AG04450 (cell line): ENCODE measurements at regions not wholly inside any gene's neighbourhood (a gene's known extent, or its start where the extent isn't known, plus 50 kb on each side); places are given as distances from the start of the nearest gene placed in this dataset.

Experiments
- CTCF ChIA-PET: fragments of 300-600, 350-600 bp; formaldehyde crosslinking; extraction: SDS; loops from one replicate; lab custom pipeline; 2022; ENCODE audit warnings: antibody characterized with exemption, inconsistent platforms; lab: Charles Lee
- POLR2A ChIA-PET: fragments of 350-600 bp; formaldehyde crosslinking; extraction: SDS; loops from one replicate; lab custom pipeline; 2021; ENCODE audit warnings: antibody characterized with exemption, inconsistent platforms; lab: Yijun Ruan, JAX
- DNase-seq: peaks from one replicate; pipeline ENCODE4 v3.0.0-alpha.2; 2011; ENCODE audit warnings: low read depth, low spot score
- H3K27ac ChIP-seq: one replicate; pipeline ENCODE4 v1.5.1; 2012; ENCODE audit warnings: low read depth, low read length, control low read depth
- H3K27me3 ChIP-seq: one replicate; pipeline ENCODE4 v1.6.0; 2012; ENCODE audit warnings: low read length; ENCODE audit not compliant: control insufficient read depth, insufficient read depth
- H3K4me3 ChIP-seq: 2 replicates; pipeline ENCODE4 v1.5.1; 2011; ENCODE audit warnings: mild to moderate bottlenecking, low read depth, low read length, control low read depth
- H3K9me3 ChIP-seq: 2 replicates; pipeline ENCODE4 v1.5.1; 2012; ENCODE audit warnings: low read length; ENCODE audit not compliant: control insufficient read depth, insufficient read depth
- CTCF ChIP-seq: IDR thresholded peaks from 2 replicates; pipeline ENCODE4 v1.5.1; 2011; ENCODE audit warnings: low read depth, low read length, control low read depth, inconsistent platforms

DNA sequence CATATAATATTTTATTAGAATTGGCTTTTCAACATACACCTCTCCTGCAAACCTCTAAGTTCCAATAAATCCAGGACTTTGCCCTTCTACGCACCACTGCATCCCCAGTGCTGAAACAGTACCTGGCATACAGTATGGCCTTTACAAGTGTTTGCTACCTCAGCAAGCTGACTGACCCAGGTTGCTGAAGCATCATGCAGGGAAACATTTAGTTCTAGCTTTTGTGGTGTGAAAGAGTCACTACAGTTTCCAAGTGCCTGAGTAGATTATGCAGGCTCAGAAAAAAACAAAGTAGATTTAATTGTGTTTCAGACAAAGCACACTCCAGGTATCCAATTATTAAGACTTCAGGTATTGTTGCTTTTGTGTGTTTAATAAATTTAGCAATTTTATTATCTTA, 614.2 kb upstream of the NRSN1 start:
- Histone ChIP-seq H3K27me3 (no peaks in the 10 kb centered on the region), H3K27ac (no peak overlapping the region), H3K4me3 (no peak overlapping the region), H3K9me3 (no peaks in the 10 kb centered on the region)
- ChIA-PET CTCF (no interaction called here), POLR2A (no interaction called here)
- TF ChIP-seq CTCF = no peak
- DNase-seq = no peak

GRCh38 chr6:23518294-23518693, 607.7 kb upstream of the NRSN1 start:
- no peak for DNase-seq
- POLR2A ChIA-PET = no interaction called here
- CTCF ChIA-PET = no interaction called here
- H3K4me3 ChIP-seq = no peak overlapping the region
- H3K27me3 ChIP-seq = no peaks in the 10 kb centered on the region
- H3K9me3 ChIP-seq = no peaks in the 10 kb centered on the region
- no peak overlapping the region for H3K27ac ChIP-seq
- TF ChIP-seq CTCF = no peak

DNA sequence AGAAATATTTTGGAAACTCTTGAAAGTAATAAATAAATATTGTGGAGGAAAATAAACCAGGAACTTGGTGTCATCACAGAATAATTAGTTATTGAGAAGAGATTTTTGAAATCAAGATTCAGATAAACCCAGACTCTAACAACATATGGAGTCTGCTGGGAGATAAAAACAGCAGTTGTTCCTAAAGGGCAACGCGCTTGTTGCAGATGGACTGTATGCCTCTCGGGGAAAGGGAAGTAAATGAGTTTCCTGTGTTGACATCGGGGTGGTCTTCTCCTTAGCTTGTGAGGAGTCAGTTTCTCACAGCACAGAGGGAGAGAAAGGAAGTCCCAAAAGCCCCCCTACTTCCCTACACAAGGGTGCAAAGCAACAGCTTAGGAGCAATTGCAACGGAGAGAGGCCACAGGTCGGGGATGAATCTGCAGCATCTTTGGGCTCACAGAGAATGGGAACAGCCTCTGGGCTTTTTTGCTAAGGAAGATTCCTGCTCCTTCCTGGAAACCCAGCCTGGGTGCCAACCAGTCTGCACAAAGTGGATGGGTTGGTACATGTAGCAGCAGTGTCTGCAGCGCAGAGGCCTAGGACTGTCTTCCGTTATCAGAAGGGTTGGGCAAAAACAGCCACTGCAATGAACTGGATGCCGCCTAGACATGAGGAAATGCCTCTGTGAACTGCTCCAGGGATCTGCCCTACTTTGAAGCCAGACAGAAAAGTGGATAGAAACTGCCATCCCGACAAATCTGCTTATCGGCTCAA, 603.0 kb upstream of the NRSN1 start:
- DNase-seq = no peak
- Histone ChIP-seq H3K27ac (no peak overlapping the region), H3K9me3 (no peaks in the 10 kb centered on the region), H3K27me3 (no peaks in the 10 kb centered on the region), H3K4me3 (no peak overlapping the region)
- CTCF ChIA-PET = no interaction called here
- POLR2A ChIA-PET = no interaction called here
- TF ChIP-seq CTCF = no peak

- Histone ChIP-seq H3K4me3 (no peak overlapping the region), H3K27me3 (no peaks in the 10 kb centered on the region), H3K9me3 (no peaks in the 10 kb centered on the region), H3K27ac (no peak overlapping the region)
- ChIA-PET CTCF (no interaction called here), POLR2A (no interaction called here)
- TF ChIP-seq CTCF = no peak
- DNase-seq = no peak
These were observed 602.2 kb upstream of the NRSN1 start for GRCh38 chr6:23523771-23524170.

DNA sequence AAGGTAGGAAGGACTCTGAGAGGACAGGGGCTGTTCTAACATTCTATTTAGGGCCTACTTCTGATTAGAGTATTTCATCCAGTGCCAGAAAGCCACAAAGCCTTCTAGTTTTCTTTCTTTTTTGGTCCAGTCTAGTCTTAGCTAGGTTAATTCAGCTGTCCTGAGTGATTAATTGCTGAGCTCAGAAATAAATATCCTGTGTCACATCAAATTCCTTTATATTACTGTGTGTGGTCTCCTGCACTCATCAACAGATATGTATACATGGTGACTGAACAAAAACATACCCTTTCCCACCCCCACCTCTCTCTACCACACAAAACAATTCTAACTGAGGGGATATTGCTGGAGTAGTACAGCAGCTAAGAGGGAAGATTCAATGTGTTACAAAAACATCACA, 601.5 kb upstream of the NRSN1 start:
- Histone ChIP-seq H3K27me3 (no peaks in the 10 kb centered on the region), H3K4me3 (no peak overlapping the region), H3K9me3 (no peaks in the 10 kb centered on the region), H3K27ac (no peak overlapping the region)
- POLR2A ChIA-PET = no interaction called here
- CTCF ChIA-PET = interaction anchor here (1.2 kb wide), 1 partner anchor 15 kb away, joined by 3 read pairs; no protein-coding TSS in a partner anchor
- DNase-seq = no peak
- no peak for TF ChIP-seq CTCF
